Stimulated activated CD4-positive, alpha-beta T cell treated with anti-CD3 and anti-CD28 coated beads, Interleukin-15, amount 100 ng/mL, for 48 hours (primary cell): ENCODE measurements at regions not wholly inside any gene's neighbourhood (a gene's known extent, or its start where the extent isn't known, plus 50 kb on each side); places are given as distances from the start of the nearest gene placed in this dataset.
"Not testable (repeated sequence)": the region's sequence is repeated elsewhere in the genome, so short reads cannot be mapped to it uniquely, and the experiment has no call there.

Experiments used
- DNase-seq, 2 donors: peaks; one replicate each; pipeline ENCODE4 v3.0.0-alpha.2; 2020; ENCODE audit warnings: low read depth in 2 of 2

GRCh38 chr6:103925317-103925716 is 934.4 kb downstream of the HACE1 start:
- no peak for DNase-seq

- DNase-seq = no peak
Observed at GRCh38 chr6:103910018-103910417, 949.7 kb downstream of the HACE1 start.

DNA sequence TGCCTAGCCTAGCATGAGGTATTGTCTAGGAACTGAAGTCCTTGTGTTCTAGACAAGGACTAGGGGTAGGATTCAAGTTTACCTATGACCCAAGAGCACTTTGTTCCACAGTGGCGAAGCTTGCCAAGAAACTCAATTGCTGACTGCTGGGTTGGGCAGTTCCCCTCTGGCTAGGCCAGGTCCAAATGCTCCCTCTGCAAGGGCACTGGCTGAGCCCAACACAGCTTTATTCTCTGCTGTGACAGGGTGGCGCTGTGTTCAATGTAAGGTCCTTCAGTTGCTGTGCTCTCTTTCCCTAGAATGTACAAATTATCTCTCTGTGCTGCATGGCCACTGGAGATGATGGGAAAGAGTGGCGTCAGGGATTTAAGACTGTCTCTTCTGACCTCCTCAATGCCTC is 950.8 kb downstream of the HACE1 start:
- no peak for DNase-seq

- no peak for DNase-seq
Observed at GRCh38 chr6:103895136-103895535, 964.6 kb downstream of the HACE1 start.

DNA sequence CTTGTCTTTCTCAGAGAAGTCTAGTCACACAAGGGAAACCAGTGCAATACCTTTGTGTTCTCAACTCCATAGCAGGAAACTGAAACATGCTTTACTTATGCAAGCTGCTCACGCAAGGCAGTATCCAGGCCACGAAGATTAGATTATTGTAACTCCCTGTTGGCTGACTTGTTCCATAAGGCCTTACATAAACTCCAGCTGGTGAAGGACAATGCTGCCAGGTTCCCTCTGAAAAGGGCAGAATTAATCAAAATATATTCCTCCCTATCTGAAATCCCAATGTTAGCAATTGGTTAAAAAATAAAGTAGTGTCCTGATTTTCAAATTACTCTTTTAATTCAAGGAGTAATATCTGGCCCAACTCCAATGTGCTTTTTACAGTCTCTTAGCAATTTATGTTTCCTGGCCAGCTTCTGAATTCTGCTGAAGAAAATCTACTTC is 966.6 kb downstream of the HACE1 start:
- DNase-seq = no peak

DNA sequence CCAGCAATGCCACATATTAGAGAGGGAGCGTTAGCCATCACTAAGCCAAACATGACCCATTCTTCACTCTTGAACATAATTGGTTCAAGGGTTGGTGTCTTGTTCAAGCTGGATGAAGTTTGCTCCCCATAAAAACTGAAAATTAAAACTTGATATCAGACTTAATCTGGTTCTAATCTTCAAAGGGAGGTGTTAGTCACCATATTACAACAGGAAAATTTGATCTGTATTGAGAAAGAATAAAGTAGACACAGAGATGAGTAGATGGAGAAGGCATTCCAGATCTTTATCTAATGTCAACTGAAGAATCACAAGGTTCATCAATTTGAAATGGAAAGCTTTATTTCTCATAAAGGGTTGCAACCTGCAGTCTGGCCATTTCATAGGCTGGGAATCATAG is 972.8 kb downstream of the HACE1 start:
- no peak for DNase-seq

DNA sequence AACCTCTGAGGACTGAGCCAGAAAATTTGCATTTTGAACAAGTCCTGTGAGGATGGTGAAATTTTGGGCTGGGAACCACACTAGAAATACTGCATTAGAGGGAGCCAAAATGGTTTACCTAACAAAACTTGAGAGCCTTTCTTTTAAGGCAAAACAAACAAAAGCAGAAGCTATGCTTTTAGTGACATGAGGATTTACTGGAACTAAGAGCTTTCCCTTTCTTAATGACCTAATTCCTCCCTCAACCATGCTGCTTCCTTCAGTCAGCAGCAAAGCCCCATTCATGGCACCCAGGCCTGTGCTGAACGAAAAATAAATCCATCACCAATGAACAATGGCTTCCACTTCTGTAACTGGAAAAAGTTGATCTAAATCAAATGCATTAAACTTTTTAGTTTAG is 974.3 kb downstream of the HACE1 start:
- no peak for DNase-seq

GRCh38 chr6:103879800-103880199 is 979.9 kb downstream of the HACE1 start:
- no peak for DNase-seq

GRCh38 chr6:103875221-103875620 is 984.5 kb downstream of the HACE1 start:
- DNase-seq = no peak

DNA sequence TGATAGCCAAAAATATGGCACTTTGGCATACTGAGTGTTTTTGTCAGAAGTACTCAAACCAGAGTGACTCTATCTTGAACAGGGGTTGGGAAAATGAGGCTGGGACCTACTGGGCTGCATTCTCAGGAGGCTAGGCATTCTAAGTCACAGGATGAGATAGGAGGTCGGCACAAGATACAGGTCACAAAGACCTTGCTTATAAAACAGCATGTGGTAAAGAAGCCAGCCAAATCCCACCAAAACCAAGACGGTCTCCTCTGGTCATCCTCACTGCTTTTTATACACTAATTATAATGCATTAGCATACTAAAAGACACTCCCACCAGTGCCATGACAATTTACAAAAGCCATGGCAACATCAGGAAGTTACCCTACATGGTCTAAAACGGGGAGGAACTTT is 985.1 kb downstream of the HACE1 start:
- no peak for DNase-seq

- no peak for DNase-seq
Observed at GRCh38 chr6:103872678-103873077, 987.0 kb downstream of the HACE1 start.

GRCh38 chr6:103872233-103872632 is 987.5 kb downstream of the HACE1 start:
- DNase-seq = no peak

DNA sequence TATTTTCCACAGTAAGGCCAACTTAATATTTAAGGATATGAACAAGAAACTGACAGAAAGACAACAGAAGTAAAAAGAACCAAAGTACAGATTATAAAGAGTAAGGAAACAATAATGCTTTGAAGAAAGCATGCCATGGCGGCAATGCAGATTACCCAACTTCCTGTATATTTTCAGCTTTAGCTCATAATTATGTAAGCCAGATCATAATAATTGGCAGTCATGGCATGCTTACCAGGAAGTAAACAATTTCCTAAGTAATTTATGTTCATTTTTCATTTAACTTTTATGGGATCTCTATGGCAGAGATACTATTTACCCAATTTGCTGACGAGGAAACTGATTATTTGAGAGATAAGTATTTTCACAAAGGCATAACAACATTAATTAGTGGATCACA is 988.7 kb downstream of the HACE1 start:
- DNase-seq = no peak

GRCh38 chr6:103862297-103862696 is 997.4 kb downstream of the HACE1 start:
- no peak for DNase-seq

GRCh38 chr6:103858003-103858402 is 1001.7 kb downstream of the HACE1 start:
- DNase-seq = no peak

- no peak for DNase-seq
Observed at GRCh38 chr6:103855750-103856149, 1004.0 kb downstream of the HACE1 start.

GRCh38 chr6:103854059-103854458 is 1005.7 kb downstream of the HACE1 start:
- no peak for DNase-seq

DNA sequence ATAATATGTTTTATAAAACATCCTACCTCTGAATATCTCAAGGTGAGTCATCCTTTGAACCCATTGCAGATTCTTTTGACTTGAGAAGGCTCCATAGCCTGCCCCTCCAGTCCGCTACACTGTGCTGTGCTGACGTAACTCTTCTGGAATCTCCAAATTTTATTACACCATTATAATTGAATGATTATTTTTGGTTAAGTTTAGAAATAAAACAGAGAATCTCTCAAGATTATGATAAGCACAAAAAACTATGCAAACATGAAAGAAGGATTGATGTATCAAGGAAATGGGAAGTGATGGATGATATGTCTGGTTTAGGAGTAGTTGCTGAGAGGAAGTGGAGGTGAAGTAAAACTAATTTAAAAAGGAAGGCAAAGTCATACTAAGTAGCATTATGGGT is 1021.3 kb downstream of the HACE1 start:
- no peak for DNase-seq

DNA sequence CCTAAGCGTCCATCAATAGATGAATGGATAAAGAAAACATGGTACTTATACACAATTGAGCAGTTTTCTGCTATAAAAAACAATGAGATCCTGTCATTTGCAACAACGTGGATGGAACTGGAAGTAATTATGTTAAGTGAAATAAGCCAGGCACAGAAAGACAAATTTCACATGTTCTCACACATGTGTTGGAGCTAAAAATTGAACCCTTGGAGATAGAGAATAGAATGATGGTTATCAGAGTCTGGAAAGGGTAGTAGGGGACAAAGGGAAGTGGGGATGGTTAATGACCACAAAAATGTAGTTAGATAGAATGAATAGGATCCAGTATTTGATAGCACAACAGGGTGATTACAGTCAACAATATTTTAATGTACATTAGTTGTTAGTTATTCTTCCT is 1033.5 kb downstream of the HACE1 start:
- DNase-seq = no peak

GRCh38 chr6:103820148-103820547 is 1039.6 kb downstream of the HACE1 start:
- DNase-seq = no peak

DNA sequence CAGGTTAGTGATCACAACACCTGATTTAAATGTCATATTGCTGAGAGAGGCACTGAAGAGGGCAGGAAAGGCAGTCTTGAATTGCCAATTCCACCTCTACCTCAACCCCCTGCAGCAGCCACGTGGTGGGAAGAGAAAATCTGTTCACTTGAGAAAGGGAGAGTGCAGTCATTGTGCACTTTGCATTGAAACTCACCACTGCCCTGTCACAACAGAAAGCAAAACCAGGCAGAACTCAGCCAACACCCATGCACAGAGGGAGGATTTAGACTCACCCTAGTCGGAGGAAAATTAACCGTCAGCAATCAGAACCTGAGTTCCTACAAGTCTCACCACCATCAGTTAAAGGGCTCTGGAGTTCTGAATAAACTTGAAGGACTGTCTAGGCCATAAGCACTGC is 1040.2 kb downstream of the HACE1 start:
- no peak for DNase-seq

GRCh38 chr6:103812970-103813369 is 1046.7 kb downstream of the HACE1 start:
- DNase-seq = no peak

GRCh38 chr6:103801901-103802479 is 1057.7 kb downstream of the HACE1 start:
- not testable (repeated sequence) for DNase-seq

DNA sequence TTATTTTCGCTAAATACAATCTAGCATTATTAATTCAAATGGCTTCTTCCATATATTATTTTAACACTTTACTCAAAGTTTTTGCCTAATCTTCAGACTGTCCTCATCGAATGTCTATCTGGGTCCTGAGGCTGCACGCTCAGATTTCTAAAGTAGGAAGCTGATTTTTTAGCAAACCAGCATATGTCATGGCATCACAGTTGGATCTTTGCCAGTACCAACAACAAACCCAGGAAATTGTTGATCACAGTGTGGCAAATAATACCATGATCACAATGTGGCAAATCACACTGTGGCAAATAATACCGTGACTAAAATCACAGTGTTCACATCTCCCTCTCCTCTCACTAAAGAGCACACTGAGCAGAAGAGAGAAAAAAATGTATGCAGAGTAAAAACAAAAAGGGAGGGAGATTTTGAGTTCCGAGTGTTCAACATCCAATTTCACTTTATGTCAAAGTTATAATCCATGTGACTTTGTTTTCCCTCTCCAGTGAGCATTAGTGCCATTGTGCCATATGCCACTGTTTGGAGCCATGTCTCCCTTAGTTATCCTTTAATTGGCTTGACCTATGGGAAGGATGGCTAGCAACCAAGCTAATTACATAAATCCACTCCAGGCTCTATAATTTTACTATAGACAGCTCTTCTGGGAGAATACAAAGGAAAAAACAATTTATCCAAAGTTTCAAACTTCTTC is 1059.6 kb downstream of the HACE1 start:
- no peak for DNase-seq
